GM06990 (cell line): ENCODE measurements at regions not wholly inside any gene's neighbourhood (a gene's known extent, or its start where the extent isn't known, plus 50 kb on each side); places are given as distances from the start of the nearest gene placed in this dataset.

Experiments used
- DNase-seq: peaks from one replicate; pipeline ENCODE4 v3.0.0-alpha.2; 2011; ENCODE audit not compliant: insufficient read length; ENCODE audit errors: extremely low read depth
- H3K27me3 ChIP-seq: replicated peaks from 2 replicates; pipeline ENCODE4 v1.6.0; 2011; ENCODE audit warnings: low read length; ENCODE audit not compliant: control insufficient read depth, insufficient read depth
- H3K36me3 ChIP-seq: 2 replicates; pipeline ENCODE4 v1.5.1; 2011; ENCODE audit warnings: low read length; ENCODE audit not compliant: control insufficient read depth, insufficient read depth
- H3K4me3 ChIP-seq: replicated peaks from 2 replicates; pipeline ENCODE4 v1.5.1; 2011; ENCODE audit warnings: low read depth, mild to moderate bottlenecking, control low read depth, low read length
- CTCF ChIP-seq: IDR thresholded peaks from 2 replicates; pipeline ENCODE4 v1.5.1; 2011; ENCODE audit warnings: low read length, control low read depth, mild to moderate bottlenecking, inconsistent platforms; ENCODE audit not compliant: insufficient read depth, poor library complexity, severe bottlenecking

- Histone ChIP-seq H3K4me3 (no peak overlapping the region), H3K36me3 (no peaks in the 10 kb centered on the region), H3K27me3 (no peaks in the 10 kb centered on the region)
- no peak for DNase-seq
- TF ChIP-seq CTCF = no peak
These were observed 553.7 kb downstream of the USP25 start for GRCh38 chr21:16283516-16283915.

GRCh38 chr21:16285605-16286126, 555.9 kb downstream of the USP25 start:
- TF ChIP-seq CTCF = no peak

GRCh38 chr21:16287046-16287445, 557.3 kb downstream of the USP25 start:
- Histone ChIP-seq H3K27me3 (no peaks in the 10 kb centered on the region), H3K36me3 (no peaks in the 10 kb centered on the region), H3K4me3 (no peak overlapping the region)
- DNase-seq = no peak
- no peak for TF ChIP-seq CTCF

More at GRCh38 chr21:16285605-16286126, 555.9 kb downstream of the USP25 start:
- H3K36me3 ChIP-seq = no peaks in the 10 kb centered on the region
- no peaks in the 10 kb centered on the region for H3K27me3 ChIP-seq
- no peak overlapping the region for H3K4me3 ChIP-seq
- DNase-seq = no peak

- Histone ChIP-seq H3K4me3 (no peak overlapping the region), H3K36me3 (no peaks in the 10 kb centered on the region), H3K27me3 (no peaks in the 10 kb centered on the region)
- TF ChIP-seq CTCF = no peak
- no peak for DNase-seq
These were observed 561.5 kb downstream of the USP25 start for GRCh38 chr21:16291296-16291695.

GRCh38 chr21:16294128-16294527, 564.3 kb downstream of the USP25 start:
- H3K36me3 ChIP-seq = no peaks in the 10 kb centered on the region
- TF ChIP-seq CTCF = no peak
- no peak for DNase-seq
- H3K27me3 ChIP-seq = no peaks in the 10 kb centered on the region
- no peak overlapping the region for H3K4me3 ChIP-seq

GRCh38 chr21:16302851-16303282, 573.1 kb downstream of the USP25 start:
- Histone ChIP-seq H3K27me3 (no peaks in the 10 kb centered on the region), H3K4me3 (no peak overlapping the region), H3K36me3 (no peaks in the 10 kb centered on the region)
- no peak for DNase-seq
- no peak for TF ChIP-seq CTCF
